Stomach (tissue), 4 donors: ENCODE measurements at regions not wholly inside any gene's neighbourhood (a gene's known extent, or its start where the extent isn't known, plus 50 kb on each side); places are given as distances from the start of the nearest gene placed in this dataset.

Source experiments
- CTCF ChIP-seq, 7 experiments: fragments of 450-650 bp in 4 of 7; fragments of 200-600 bp in 3 of 7; sonication (generic) in 3 of 7; IDR thresholded peaks; one replicate each; pipeline ENCODE4 v1.5.1; 2016 to 2019; ENCODE audit warnings: antibody characterized with exemption in 7 of 7, control low read depth in 2 of 7, mild to moderate bottlenecking in 1 of 7
- EP300 ChIP-seq: sonication (generic); formaldehyde crosslinking; IDR thresholded peaks from one replicate; pipeline ENCODE4 v1.6.1; 2017; ENCODE audit warnings: antibody characterized with exemption

DNA sequence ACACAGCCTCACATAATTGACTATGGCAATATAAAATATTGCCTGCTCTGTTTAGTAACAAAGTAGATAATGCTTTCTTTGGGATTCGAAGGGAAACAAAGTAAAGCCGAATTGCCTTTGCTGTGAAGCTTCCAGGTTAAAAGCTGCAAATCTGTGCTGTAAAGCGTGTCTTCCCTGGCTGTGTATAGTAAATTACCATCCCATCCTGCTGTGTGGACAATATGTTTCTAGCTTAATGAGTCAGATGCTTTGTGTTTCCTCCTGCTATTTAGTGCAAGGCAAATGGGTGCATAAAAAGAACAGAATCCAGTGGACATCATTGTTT, 265.1 kb downstream of the SOCS6 start:
- no peak for TF ChIP-seq CTCF (IDR thresholded peaks at IDR 0.05)
- no peak for TF ChIP-seq EP300
